HFFc6 (cell line): ENCODE measurements at regions not wholly inside any gene's neighbourhood (a gene's known extent, or its start where the extent isn't known, plus 50 kb on each side); places are given as distances from the start of the nearest gene placed in this dataset.
A peak's percentile ranks its signal among the peaks of the same experiment; 100 is the strongest.

ENCODE experiments used
- DNase-seq: peaks from one replicate; pipeline ENCODE4 v3.0.0-alpha.2; 2018
- H3K27ac Mint-ChIP-seq: 2 replicates; pipeline ENCODE4 v1.8.0; 2020; ENCODE audit warnings: mild to moderate bottlenecking, mixed read lengths
- H3K27me3 Mint-ChIP-seq: 2 replicates; pipeline ENCODE4 v1.8.0; 2021; ENCODE audit warnings: mild to moderate bottlenecking, moderate library complexity, mixed read lengths; ENCODE audit not compliant: insufficient read depth
- H3K36me3 Mint-ChIP-seq: 2 replicates; pipeline ENCODE4 v1.8.0; 2021; ENCODE audit warnings: low read depth, mixed read lengths
- H3K4me1 Mint-ChIP-seq: 2 replicates; pipeline ENCODE4 v1.8.0; 2020; ENCODE audit warnings: low read depth, mixed read lengths
- H3K4me3 Mint-ChIP-seq: 2 replicates; pipeline ENCODE4 v1.8.0; 2020; ENCODE audit warnings: mild to moderate bottlenecking, moderate library complexity, mixed read lengths
- H3K9me3 Mint-ChIP-seq: 2 replicates; pipeline ENCODE4 v1.8.0; 2020; ENCODE audit warnings: mild to moderate bottlenecking, mixed read lengths
- CTCF ChIP-seq: fragments of 200-600 bp; sonication (generic); IDR thresholded peaks from 2 replicates; pipeline ENCODE4 v1.5.0; 2021; ENCODE audit warnings: antibody characterized with exemption, mild to moderate bottlenecking

DNA sequence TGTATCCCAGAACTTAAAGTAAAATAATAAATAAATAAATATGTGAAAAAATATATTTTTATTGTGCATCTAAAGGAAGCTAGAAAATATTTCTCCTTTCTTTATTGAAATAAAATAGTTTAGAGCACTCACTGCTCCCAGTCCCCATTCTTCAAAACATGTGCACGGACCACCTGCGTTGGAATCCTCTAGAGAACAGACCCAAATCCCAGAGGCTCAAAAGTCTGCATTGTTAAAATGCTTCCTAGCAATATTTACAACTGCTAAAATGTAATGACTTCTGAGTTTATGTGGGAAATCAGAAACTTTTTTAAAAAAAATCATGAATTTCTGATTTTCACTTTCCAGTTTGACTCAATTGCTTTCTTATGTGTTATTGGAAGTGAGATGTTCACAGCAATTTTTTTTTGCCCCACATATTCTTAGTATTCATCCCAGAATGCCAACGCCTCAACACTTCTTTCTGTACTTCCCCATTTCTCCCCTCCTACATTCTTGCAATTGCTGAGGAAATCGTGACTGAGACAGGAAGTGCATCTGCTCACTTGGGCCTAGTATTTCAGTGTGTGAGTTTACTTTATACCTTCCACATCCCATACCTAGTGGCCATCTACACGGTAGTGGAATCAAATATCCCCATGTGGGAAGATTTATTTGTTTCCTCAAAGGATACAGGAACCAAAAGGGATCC, 116.0 kb upstream of the FLRT2 start:
- no peak overlapping the region for H3K4me3 Mint-ChIP-seq
- H3K36me3 Mint-ChIP-seq: peaks cover 5% of the 10 kb centered on the region; the same call in 1 of the 2 replicates
- H3K27me3 Mint-ChIP-seq: peaks cover 2% of the 10 kb centered on the region
- DNase-seq: no peak
- no peak overlapping the region for H3K27ac Mint-ChIP-seq
- no peak for TF ChIP-seq CTCF
- H3K4me1 Mint-ChIP-seq: peaks cover 58% of the 10 kb centered on the region
- H3K9me3 Mint-ChIP-seq: no peaks in the 10 kb centered on the region

GRCh38 chr14:85415015-85415712, 114.8 kb upstream of the FLRT2 start:
- Mint-ChIP-seq H3K27ac (peak overlapping the region; percentile 38), H3K9me3 (no peaks in the 10 kb centered on the region), H3K36me3 (peaks cover 5% of the 10 kb centered on the region; the same call in 1 of the 2 replicates), H3K27me3 (peaks cover 2% of the 10 kb centered on the region), H3K4me3 (peak overlapping the region; percentile 48), H3K4me1 (peaks cover 54% of the 10 kb centered on the region)
- peak; percentile 74 for TF ChIP-seq CTCF
- DNase-seq: peak; percentile 94

- peaks cover 2% of the 10 kb centered on the region for H3K27me3 Mint-ChIP-seq
- DNase-seq: peak; percentile 72
- H3K27ac Mint-ChIP-seq: peak overlapping the region; percentile 92
- peak overlapping the region; percentile 54 for H3K4me3 Mint-ChIP-seq
- peaks cover 68% of the 10 kb centered on the region for H3K4me1 Mint-ChIP-seq
- peaks cover 5% of the 10 kb centered on the region; the same call in 1 of the 2 replicates for H3K36me3 Mint-ChIP-seq
- no peak for TF ChIP-seq CTCF
- H3K9me3 Mint-ChIP-seq: no peaks in the 10 kb centered on the region
Measured at GRCh38 chr14:85416771-85417170, 113.2 kb upstream of the FLRT2 start.

GRCh38 chr14:85417396-85417795, 112.5 kb upstream of the FLRT2 start:
- peaks cover 71% of the 10 kb centered on the region for H3K4me1 Mint-ChIP-seq
- H3K36me3 Mint-ChIP-seq: peaks cover 5% of the 10 kb centered on the region; the same call in 1 of the 2 replicates
- peak overlapping the region; percentile 57 for H3K27ac Mint-ChIP-seq
- peaks cover 2% of the 10 kb centered on the region for H3K27me3 Mint-ChIP-seq
- no peak overlapping the region for H3K4me3 Mint-ChIP-seq
- H3K9me3 Mint-ChIP-seq: no peaks in the 10 kb centered on the region
- no peak for TF ChIP-seq CTCF
- no peak for DNase-seq

DNA sequence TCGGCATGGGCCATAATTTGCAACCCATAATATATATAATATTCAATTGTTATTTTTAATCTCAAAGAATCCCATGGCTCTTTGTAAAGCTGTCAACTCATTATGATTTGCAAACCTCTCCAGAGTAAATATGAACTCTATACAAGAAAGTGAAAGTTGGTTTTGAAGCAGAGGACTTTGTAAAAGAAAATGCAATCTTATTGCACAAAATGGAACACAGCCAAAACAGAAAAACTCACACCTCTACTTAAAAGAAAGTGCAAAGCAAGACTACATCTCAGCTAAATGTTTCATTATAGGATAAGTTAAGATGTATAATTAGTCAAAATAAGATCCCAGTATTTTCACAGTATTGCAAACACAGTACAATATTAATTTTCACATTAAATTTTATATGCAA, 111.2 kb upstream of the FLRT2 start:
- Mint-ChIP-seq H3K36me3 (peaks cover 5% of the 10 kb centered on the region; the same call in 1 of the 2 replicates), H3K27me3 (peaks cover 2% of the 10 kb centered on the region), H3K4me1 (peaks cover 71% of the 10 kb centered on the region), H3K4me3 (no peak overlapping the region), H3K27ac (no peak overlapping the region), H3K9me3 (no peaks in the 10 kb centered on the region)
- DNase-seq: no peak
- TF ChIP-seq CTCF: no peak
